H1 (cell line): ENCODE measurements at regions not wholly inside any gene's neighbourhood (a gene's known extent, or its start where the extent isn't known, plus 50 kb on each side); places are given as distances from the start of the nearest gene placed in this dataset.

ENCODE experiments used
- CTCF ChIA-PET: fragments of 300-600 bp; sonication (Branson Sonifier 250); formaldehyde crosslinking; loops from one replicate; lab custom pipeline; 2021; ENCODE audit not compliant: partially characterized antibody; lab: Charles Lee
- POLR2A ChIA-PET: fragments of 300-600 bp; sonication (Branson Sonifier 250); formaldehyde crosslinking; loops from one replicate; lab custom pipeline; 2021; ENCODE audit warnings: inconsistent platforms; ENCODE audit not compliant: partially characterized antibody; lab: Charles Lee
- DNase-seq, 2 experiments: peaks; one replicate each; pipeline versions ENCODE4 v3.0.0 to v3.0.0-alpha.2; 2010 to 2022; ENCODE audit warnings: low spot score in 2 of 2, low read depth in 1 of 2, mixed read lengths in 1 of 2
- FAIRE-seq: peaks from 2 replicates; lab custom pipeline; 2011; peaks lifted over from hg19 to GRCh38; lab: Jason Lieb, UNC
- H2AFZ ChIP-seq: 2 replicates; pipeline ENCODE4 v1.8.1; 2012; ENCODE audit warnings: low read length, inconsistent platforms
- H2AK5ac ChIP-seq: 2 replicates; pipeline ENCODE4 v1.6.1; 2013; ENCODE audit warnings: low read depth, low read length
- H2BK120ac ChIP-seq: replicated peaks from 2 replicates; pipeline ENCODE3; 2013; ENCODE audit warnings: low read depth, low read length, inconsistent platforms
- H2BK12ac ChIP-seq: 2 replicates; pipeline ENCODE4 v1.6.1; 2013; ENCODE audit warnings: low read depth, low read length
- H2BK15ac ChIP-seq: 2 replicates; pipeline ENCODE4 v1.6.1; 2013; ENCODE audit warnings: low read length
- H2BK20ac ChIP-seq: 2 replicates; pipeline ENCODE4 v1.6.1; 2013; ENCODE audit warnings: low read length
- H2BK5ac ChIP-seq: 2 replicates; pipeline ENCODE4 v1.6.1; 2013; ENCODE audit warnings: low read depth, low read length
- H3K14ac ChIP-seq: 2 replicates; pipeline ENCODE4 v1.6.1; 2013; ENCODE audit warnings: inconsistent platforms; ENCODE audit not compliant: insufficient read length
- H3K18ac ChIP-seq: 2 replicates; pipeline ENCODE4 v1.6.1; 2013; ENCODE audit warnings: low read length; ENCODE audit errors: extremely low read depth
- H3K23ac ChIP-seq: 2 replicates; pipeline ENCODE4 v1.6.1; 2013; ENCODE audit warnings: inconsistent platforms; ENCODE audit not compliant: insufficient read length
- H3K23me2 ChIP-seq: 2 replicates; pipeline ENCODE4 v1.6.1; 2013; ENCODE audit warnings: low read depth, low read length
- H3K27ac ChIP-seq: 2 replicates; pipeline ENCODE4 v1.6.1; 2011; ENCODE audit warnings: low read depth, low read length, inconsistent platforms
- H3K27me3 ChIP-seq, 4 experiments: replicated peaks in 1 of 4; 1 replicate in 1 of 4; 2 replicates in 3 of 4; pipeline versions ENCODE4 v1.6.1 to v1.8.1; 2011 to 2013; ENCODE audit warnings: low read length in 3 of 4, mild to moderate bottlenecking in 3 of 4, inconsistent platforms in 2 of 4, mixed read lengths in 2 of 4, moderate library complexity in 1 of 4; ENCODE audit not compliant: control insufficient read depth in 3 of 4, insufficient read depth in 3 of 4; ENCODE audit errors: extremely low read depth in 1 of 4
- H3K36me3 ChIP-seq, 4 experiments: 2 replicates each; pipeline versions ENCODE4 v1.6.1 to v1.8.1; 2011 to 2013; ENCODE audit warnings: mild to moderate bottlenecking in 4 of 4, low read length in 3 of 4, moderate library complexity in 2 of 4, control low read depth in 1 of 4, inconsistent platforms in 1 of 4; ENCODE audit not compliant: insufficient read depth in 4 of 4, control insufficient read depth in 2 of 4
- H3K4ac ChIP-seq: replicated peaks from 2 replicates; pipeline ENCODE3; 2013; ENCODE audit warnings: low read length, low read depth, mixed read lengths, inconsistent platforms; ENCODE audit not compliant: insufficient read length
- H3K4me1 ChIP-seq, 4 experiments: replicated peaks in 1 of 4; 1 replicate in 1 of 4; 2 replicates in 3 of 4; pipeline versions ENCODE4 v1.6.1 to v1.8.1; 2011 to 2013; ENCODE audit warnings: low read length in 3 of 4, inconsistent platforms in 2 of 4, mixed read lengths in 1 of 4; ENCODE audit not compliant: insufficient read depth in 4 of 4, control insufficient read depth in 3 of 4
- H3K4me2 ChIP-seq, 2 experiments: 2 replicates each; pipeline versions ENCODE4 v1.6.1 to v1.8.1; 2011 to 2013; ENCODE audit warnings: low read depth in 2 of 2, low read length in 2 of 2, control low read depth in 1 of 2, inconsistent platforms in 1 of 2, mild to moderate bottlenecking in 1 of 2; ENCODE audit not compliant: insufficient read depth in 1 of 2
- H3K4me3 ChIP-seq, 4 experiments: fragments of 200-600, 300-600 bp in 1 of 4; sonication (generic), shearing (Covaris generic), sonication (Bioruptor Twin) in 1 of 4; 2 replicates each; pipeline versions ENCODE4 v1.5.1 to v1.8.1; 2011 to 2016; ENCODE audit warnings: low read length in 4 of 4, low read depth in 3 of 4, control low read depth in 2 of 4, inconsistent platforms in 2 of 4, mild to moderate bottlenecking in 2 of 4, mixed read lengths in 1 of 4, moderate library complexity in 1 of 4; ENCODE audit not compliant: insufficient read depth in 2 of 4; ENCODE audit errors: extremely low read depth in 1 of 4
- H3K56ac ChIP-seq: replicated peaks from 2 replicates; pipeline ENCODE3; 2013; ENCODE audit warnings: low read depth, mild to moderate bottlenecking, mixed read lengths, low read length, inconsistent platforms; ENCODE audit not compliant: insufficient read length
- H3K79me1 ChIP-seq: 2 replicates; pipeline ENCODE4 v1.6.1; 2013; ENCODE audit warnings: low read depth, low read length, control low read depth
- H3K79me2 ChIP-seq, 2 experiments: 2 replicates each; pipeline versions ENCODE4 v1.6.1 to v1.8.1; 2012 to 2013; ENCODE audit warnings: low read length in 2 of 2, mild to moderate bottlenecking in 2 of 2, inconsistent platforms in 1 of 2; ENCODE audit not compliant: insufficient read depth in 2 of 2, control insufficient read depth in 1 of 2
- H3K9ac ChIP-seq, 4 experiments: replicated peaks in 1 of 4; 1 replicate in 1 of 4; 2 replicates in 3 of 4; pipeline versions ENCODE4 v1.6.1 to v1.8.1; 2011 to 2013; ENCODE audit warnings: low read depth in 3 of 4, low read length in 3 of 4, control low read depth in 2 of 4, mild to moderate bottlenecking in 2 of 4, moderate library complexity in 2 of 4, inconsistent platforms in 1 of 4; ENCODE audit errors: extremely low read depth in 1 of 4
- H3K9me3 ChIP-seq, 2 experiments: 2 replicates each; pipeline versions ENCODE4 v1.6.1 to v1.8.1; 2012 to 2013; ENCODE audit warnings: mild to moderate bottlenecking in 2 of 2, moderate library complexity in 2 of 2, control low read depth in 1 of 2, inconsistent platforms in 1 of 2, low read depth in 1 of 2, low read length in 1 of 2, mixed read lengths in 1 of 2; ENCODE audit not compliant: insufficient read depth in 2 of 2
- H4K20me1 ChIP-seq, 2 experiments: replicated peaks in 1 of 2; 2 replicates each; pipeline versions ENCODE3 to v1.8.1; 2011 to 2013; ENCODE audit warnings: inconsistent platforms in 2 of 2, low read length in 2 of 2, mild to moderate bottlenecking in 1 of 2; ENCODE audit not compliant: insufficient read depth in 2 of 2, control insufficient read depth in 1 of 2
- H4K5ac ChIP-seq: 2 replicates; pipeline ENCODE4 v1.6.1; 2013; ENCODE audit warnings: low read length, low read depth, mixed read lengths, inconsistent platforms; ENCODE audit not compliant: insufficient read length
- H4K8ac ChIP-seq: 2 replicates; pipeline ENCODE4 v1.8.0; 2013; ENCODE audit warnings: mild to moderate bottlenecking, moderate library complexity, low read length, inconsistent platforms; ENCODE audit not compliant: insufficient read depth; ENCODE audit errors: extremely low read depth
- H4K91ac ChIP-seq: replicated peaks from 2 replicates; pipeline ENCODE3; 2013; ENCODE audit warnings: low read length, mixed read lengths, inconsistent platforms; ENCODE audit not compliant: insufficient read length
- ATF3 ChIP-seq: IDR thresholded peaks from 2 replicates; pipeline ENCODE4 v1.6.1; 2011; ENCODE audit warnings: low read depth, mild to moderate bottlenecking, low read length; ENCODE audit not compliant: insufficient read depth
- BACH1 ChIP-seq: IDR thresholded peaks from 2 replicates; pipeline ENCODE4 v1.6.1; 2012; ENCODE audit warnings: low read length, improper control_type of control experiment
- BCL11A ChIP-seq, 2 experiments: IDR thresholded peaks; one replicate each; pipeline ENCODE4 v1.6.1; 2011; ENCODE audit warnings: low read depth in 2 of 2, low read length in 2 of 2, mild to moderate bottlenecking in 2 of 2
- CTBP2 ChIP-seq: IDR thresholded peaks from 2 replicates; pipeline ENCODE4 v1.7.0; 2011; ENCODE audit warnings: borderline replicate concordance, mild to moderate bottlenecking, moderate library complexity, mixed read lengths, low read length; ENCODE audit not compliant: insufficient read depth, insufficient read length
- EP300 ChIP-seq, 2 experiments: IDR thresholded peaks; 1 replicate in 1 of 2; 2 replicates in 1 of 2; pipeline ENCODE4 v1.6.1; 2011 to 2012; ENCODE audit warnings: low read depth in 2 of 2, low read length in 2 of 2, mild to moderate bottlenecking in 2 of 2, borderline replicate concordance in 1 of 2, inconsistent platforms in 1 of 2, moderate library complexity in 1 of 2
- HDAC2 ChIP-seq, 2 experiments: fragments of 300-600 bp in 1 of 2; sonication (generic) in 1 of 2; IDR thresholded peaks; 2 replicates each; pipeline ENCODE4 v1.6.1; 2011 to 2012; ENCODE audit warnings: low read depth in 2 of 2, low read length in 2 of 2, mild to moderate bottlenecking in 2 of 2, moderate library complexity in 2 of 2, borderline replicate concordance in 1 of 2, inconsistent platforms in 1 of 2
- HDAC6 ChIP-seq: IDR thresholded peaks from one replicate; pipeline ENCODE4 v1.7.1; 2012; ENCODE audit warnings: low read depth, mild to moderate bottlenecking, inconsistent platforms, low read length, moderate library complexity
- NANOG ChIP-seq: IDR thresholded peaks from 2 replicates; pipeline ENCODE4 v1.6.1; 2011; ENCODE audit warnings: low read length, low read depth, mild to moderate bottlenecking, inconsistent platforms; ENCODE audit not compliant: insufficient read depth, poor library complexity, severe bottlenecking
- NRF1 ChIP-seq: IDR thresholded peaks from 2 replicates; pipeline ENCODE4 v1.6.1; 2011; ENCODE audit warnings: mild to moderate bottlenecking, low read depth, low read length, improper control_type of control experiment
- RBBP5 ChIP-seq: IDR thresholded peaks from 2 replicates; pipeline ENCODE4 v1.7.1; 2012; ENCODE audit warnings: low read depth, mild to moderate bottlenecking, inconsistent platforms, low read length, moderate library complexity, borderline replicate concordance
- SIN3A ChIP-seq, 2 experiments: IDR thresholded peaks in 1 of 2; conservative IDR thresholded peaks in 1 of 2; 2 replicates each; pipeline ENCODE4 v1.6.1; 2011 to 2012; ENCODE audit warnings: low read length in 2 of 2, improper control_type of control experiment in 1 of 2, low read depth in 1 of 2, mild to moderate bottlenecking in 1 of 2
- SIX5 ChIP-seq: IDR thresholded peaks from 2 replicates; pipeline ENCODE4 v1.6.1; 2011; ENCODE audit warnings: mild to moderate bottlenecking, low read depth, low read length
- SP4 ChIP-seq: IDR thresholded peaks from 2 replicates; pipeline ENCODE4 v1.6.1; 2012; ENCODE audit warnings: low read length, inconsistent platforms
- TBP ChIP-seq: IDR thresholded peaks from 2 replicates; pipeline ENCODE4 v1.6.1; 2011; ENCODE audit warnings: low read depth, low read length, improper control_type of control experiment
- WGBS, 2 experiments: shearing (Covaris generic) in 1 of 2; methylation state at CpG; one replicate each; pipeline versions ENCODE4 v1.1.6 to v1.1.7; 2013 to 2015; ENCODE audit warnings: low lambda C conversion rate in 2 of 2, mixed read lengths in 2 of 2, inconsistent platforms in 1 of 2, low coverage in 1 of 2, missing lambda C conversion rate in 1 of 2; ENCODE audit not compliant: insufficient replicate concordance in 2 of 2, insufficient coverage in 1 of 2, insufficient read length in 1 of 2; ENCODE audit errors: extremely low coverage in 1 of 2, missing lambda C conversion rate in 1 of 2; 5-methylcytosine and 5-hydroxymethylcytosine counted together

DNA sequence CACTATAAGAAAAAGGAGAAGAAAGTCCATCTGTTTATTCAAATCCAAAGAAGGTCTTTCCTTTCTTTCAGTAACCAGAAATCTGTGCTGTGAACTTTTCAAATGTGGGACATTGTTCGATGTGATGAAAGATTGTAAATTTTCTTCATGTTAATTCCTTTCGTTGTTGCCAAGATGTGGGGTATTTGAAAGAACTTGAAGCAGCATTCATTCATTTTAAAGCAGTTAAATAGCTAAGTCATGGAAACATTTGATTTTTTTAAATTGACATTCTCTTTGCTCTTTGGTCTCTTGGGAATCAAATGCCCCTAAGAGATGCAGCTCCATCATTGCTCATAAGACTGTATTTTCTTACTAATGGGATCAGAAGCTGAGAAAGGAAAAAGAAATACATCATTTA, 93.7 kb upstream of the EHBP1 start:
- Histone ChIP-seq H4K20me1 (no peaks in the 10 kb centered on the region), H3K27me3 (no peaks in the 10 kb centered on the region), H3K4me3 (no peak overlapping the region), H3K18ac (no peak overlapping the region), H3K14ac (no peak overlapping the region), H2BK15ac (no peak overlapping the region), H2BK120ac (no peak overlapping the region), H3K27ac (no peak overlapping the region), H2AK5ac (no peak overlapping the region), H3K4me2 (no peak overlapping the region), H2BK20ac (no peak overlapping the region), H3K23me2 (no peaks in the 10 kb centered on the region), H2AFZ (no peak overlapping the region), H4K5ac (no peak overlapping the region), H4K8ac (no peak overlapping the region), H3K79me2 (no peaks in the 10 kb centered on the region), H2BK12ac (no peak overlapping the region), H2BK5ac (no peak overlapping the region), H3K23ac (no peak overlapping the region), H3K9me3 (no peaks in the 10 kb centered on the region), H3K9ac (no peak overlapping the region), H3K56ac (no peak overlapping the region), H3K4me1 (no peaks in the 10 kb centered on the region), H3K79me1 (no peaks in the 10 kb centered on the region), H4K91ac (no peak overlapping the region), H3K4ac (no peak overlapping the region), H3K36me3 (no peaks in the 10 kb centered on the region; a peak in 1 of 8 replicates)
- DNase-seq (no peak), FAIRE-seq (no peak)
- CTCF ChIA-PET = no interaction called here
- POLR2A ChIA-PET = no interaction called here
- WGBS, 2 experiments = 83% methylated on average over 2 of the region's 2 CpGs; no CpG with 5 or more reads in 1 of the 2 experiments
- TF ChIP-seq BACH1 (no peak), ATF3 (no peak), SP4 (no peak), TBP (no peak), SIN3A (conservative IDR thresholded peaks at IDR 0.05 in 1 of 2, IDR thresholded peaks at IDR 0.05 in 1 of 2; ENCODE audit: low read depth in 1 of 2, low read length in 2 of 2) (no peak), NRF1 (no peak), HDAC2 (IDR thresholded peaks at IDR 0.05; ENCODE audit: borderline replicate concordance in 1 of 2, low read depth in 2 of 2, low read length in 2 of 2) (no peak), SIX5 (no peak), CTBP2 (no peak), RBBP5 (no peak), HDAC6 (no peak), NANOG (no peak), EP300 (IDR thresholded peaks at IDR 0.05; ENCODE audit: borderline replicate concordance in 1 of 2, low read depth in 2 of 2, low read length in 2 of 2) (no peak), BCL11A (IDR thresholded peaks at IDR 0.05; ENCODE audit: low read depth in 2 of 2, low read length in 2 of 2) (no peak)
